Left kidney (tissue), 1 donor: ENCODE measurements at regions not wholly inside any gene's neighbourhood (a gene's known extent, or its start where the extent isn't known, plus 50 kb on each side); places are given as distances from the start of the nearest gene placed in this dataset.
"Not testable (repeated sequence)": the region's sequence is repeated elsewhere in the genome, so short reads cannot be mapped to it uniquely, and the experiment has no call there.

ENCODE experiments used
- DNase-seq: peaks from one replicate; pipeline ENCODE4 v3.0.0-alpha.2; 2013

DNA sequence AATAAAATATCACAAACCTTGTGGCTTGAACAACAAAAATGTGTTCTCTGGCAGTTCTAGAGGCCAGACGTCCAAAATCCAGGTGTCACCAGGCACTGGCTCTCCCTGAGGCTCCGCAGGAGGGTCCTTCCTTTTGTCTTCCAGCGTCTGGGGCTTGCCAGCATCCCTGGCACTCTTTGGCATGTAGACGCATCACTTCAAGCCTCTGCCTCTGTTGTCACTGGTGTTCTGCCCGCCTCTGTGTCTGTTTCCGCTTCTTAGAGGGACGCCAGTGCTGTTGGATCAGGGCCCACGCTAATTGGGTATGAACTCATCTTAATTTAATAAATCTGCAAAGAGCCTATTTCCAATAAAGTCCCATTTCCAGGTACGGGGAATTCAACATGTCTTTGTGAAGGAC is 273.7 kb upstream of the C1orf174 start:
- no peak for DNase-seq

DNA sequence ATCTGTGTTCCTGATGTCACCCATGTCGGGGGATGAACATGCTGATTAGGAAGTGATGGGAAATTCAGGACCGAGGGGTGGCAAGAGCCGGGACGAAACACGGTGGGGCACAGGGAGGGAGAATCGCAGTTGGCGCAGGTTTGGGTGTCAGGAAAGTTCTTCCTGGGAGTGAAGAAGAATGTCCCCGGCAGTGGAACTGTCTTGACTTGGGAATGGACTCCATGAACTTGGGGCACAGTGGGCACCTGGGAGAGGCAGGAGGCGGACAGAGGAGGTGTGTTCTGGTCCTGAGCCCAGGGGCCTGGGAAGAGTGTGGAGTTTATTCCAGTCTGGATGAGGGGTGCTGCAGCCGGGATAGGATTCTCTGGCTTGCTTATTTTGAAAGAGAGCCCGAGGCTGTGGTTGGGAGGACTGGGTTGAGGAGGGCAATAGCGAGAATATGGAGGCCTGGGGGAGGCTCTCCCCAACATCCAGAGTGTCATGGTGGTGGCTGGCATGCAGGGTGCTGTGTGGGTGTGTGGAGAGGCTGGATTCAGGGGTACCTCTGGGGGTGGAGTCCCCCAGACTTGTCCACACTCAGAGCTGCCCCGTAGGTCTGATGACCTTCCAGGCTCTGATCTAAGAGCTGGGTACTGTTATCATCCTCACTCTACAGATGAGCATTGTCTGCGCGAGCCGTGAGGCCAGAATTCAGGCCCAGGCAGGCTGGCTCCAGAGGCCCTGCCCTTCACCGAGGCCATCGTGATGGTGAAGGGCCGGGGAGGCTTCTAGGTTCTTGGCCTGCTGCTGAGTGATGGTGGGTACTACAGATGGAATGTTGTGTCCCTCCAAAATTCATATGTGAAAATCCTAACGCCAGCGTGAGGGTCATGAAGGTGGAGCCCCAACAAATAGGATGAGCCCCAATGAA is 274.5 kb upstream of the C1orf174 start:
- no peak for DNase-seq

GRCh38 chr1:4175566-4176405 is 275.7 kb upstream of the C1orf174 start:
- no peak for DNase-seq

GRCh38 chr1:4176841-4177240 is 276.8 kb upstream of the C1orf174 start:
- no peak for DNase-seq

- DNase-seq: no peak
Measured at GRCh38 chr1:4177425-4178150, 277.5 kb upstream of the C1orf174 start.

DNA sequence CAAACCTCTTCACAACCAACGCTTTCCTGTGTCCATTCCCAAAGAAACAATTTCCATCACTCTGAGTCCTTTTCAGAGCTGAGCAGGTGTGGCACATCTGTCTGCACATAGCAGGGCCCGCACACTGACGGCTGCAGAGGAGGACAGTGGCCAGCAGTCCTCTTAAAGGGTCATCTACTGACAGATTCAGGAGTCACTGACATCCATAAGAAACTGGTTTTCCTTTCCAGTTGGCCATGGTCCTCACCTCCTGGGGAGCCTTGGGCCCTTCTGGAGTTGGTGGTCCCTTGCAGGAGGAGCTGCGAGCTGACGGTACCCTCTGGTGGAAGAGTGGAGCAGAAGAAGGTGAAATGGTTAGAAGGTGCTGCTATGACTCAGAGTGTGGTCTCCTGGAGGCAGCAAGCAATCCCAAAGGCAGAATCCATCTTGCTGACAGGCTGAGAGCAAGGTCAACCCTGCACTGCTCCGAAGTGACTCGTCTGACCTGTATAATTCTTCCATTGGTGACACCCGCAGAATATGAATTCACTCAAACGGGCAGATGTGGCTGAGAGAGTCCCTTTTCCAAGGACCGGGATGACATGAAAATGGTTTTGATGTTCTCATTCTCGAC is 278.5 kb upstream of the C1orf174 start:
- no peak for DNase-seq

- no peak for DNase-seq
Measured at GRCh38 chr1:4179914-4180735, 280.1 kb upstream of the C1orf174 start.

DNA sequence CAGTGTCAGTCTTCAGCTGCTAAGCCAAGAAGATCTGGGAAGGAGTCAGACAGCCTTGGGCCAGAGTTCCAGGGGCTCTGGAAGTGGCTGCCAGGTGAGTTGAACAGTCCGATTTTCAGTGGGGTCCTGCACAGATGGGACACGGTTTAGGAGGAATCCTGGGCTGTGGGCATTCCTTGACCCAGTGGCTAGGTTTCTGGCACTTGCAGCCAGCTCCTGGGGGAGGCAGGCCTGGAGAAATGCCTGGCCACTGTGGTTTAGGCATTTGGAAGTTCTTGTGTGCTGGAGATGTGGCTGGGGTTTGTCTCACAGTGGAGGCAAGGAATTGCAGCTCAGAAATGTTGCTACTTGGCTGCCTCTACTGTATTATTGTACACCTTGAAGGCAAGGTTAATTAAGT is 286.4 kb upstream of the C1orf174 start:
- DNase-seq: not testable (repeated sequence)

DNA sequence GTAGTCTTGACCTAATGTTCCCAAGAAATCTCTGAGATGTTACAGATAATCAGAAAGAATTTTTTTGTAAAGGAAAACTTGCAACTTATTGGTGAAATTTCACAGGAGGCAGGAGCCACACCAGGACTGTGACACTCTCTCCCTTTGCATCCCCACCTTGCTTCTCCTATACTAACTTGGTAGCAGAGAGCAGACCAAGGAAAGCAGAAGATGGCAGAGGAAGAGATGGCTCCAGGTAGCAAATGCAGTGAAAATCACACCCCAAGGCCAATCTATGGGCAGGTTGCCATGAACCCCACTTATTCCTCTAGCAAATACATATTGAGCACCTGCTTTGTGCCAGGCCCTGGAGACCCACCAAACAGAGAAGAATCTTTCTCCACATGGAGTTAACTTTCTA is 303.4 kb upstream of the C1orf174 start:
- no peak for DNase-seq

- no peak for DNase-seq
Measured at GRCh38 chr1:4207183-4207582, 307.1 kb upstream of the C1orf174 start.

GRCh38 chr1:4207842-4208692 is 308.0 kb upstream of the C1orf174 start:
- DNase-seq: no peak

- DNase-seq: no peak
Measured at GRCh38 chr1:4210043-4210442, 310.0 kb upstream of the C1orf174 start.

DNA sequence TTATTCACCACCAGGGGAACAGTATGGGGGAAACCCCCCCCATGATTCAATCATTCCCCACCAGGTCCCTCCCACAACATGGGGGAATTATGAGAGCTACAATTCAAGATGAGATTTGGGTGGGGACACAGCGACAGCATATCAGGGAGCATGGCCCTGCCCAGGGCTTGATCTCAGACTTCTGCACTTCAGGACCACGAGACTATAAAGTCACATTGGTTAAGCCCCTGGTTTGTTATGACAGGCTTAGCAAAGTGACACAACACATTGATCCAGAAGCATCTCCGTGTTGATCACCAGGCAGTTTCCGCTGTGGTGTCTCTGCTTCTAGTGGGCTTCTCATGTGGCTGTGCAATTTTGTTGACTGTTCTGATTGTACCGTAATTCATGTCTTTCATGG is 312.7 kb upstream of the C1orf174 start:
- no peak for DNase-seq

- peak; percentile 8 for DNase-seq
Measured at GRCh38 chr1:4213366-4213973, 313.4 kb upstream of the C1orf174 start.

DNA sequence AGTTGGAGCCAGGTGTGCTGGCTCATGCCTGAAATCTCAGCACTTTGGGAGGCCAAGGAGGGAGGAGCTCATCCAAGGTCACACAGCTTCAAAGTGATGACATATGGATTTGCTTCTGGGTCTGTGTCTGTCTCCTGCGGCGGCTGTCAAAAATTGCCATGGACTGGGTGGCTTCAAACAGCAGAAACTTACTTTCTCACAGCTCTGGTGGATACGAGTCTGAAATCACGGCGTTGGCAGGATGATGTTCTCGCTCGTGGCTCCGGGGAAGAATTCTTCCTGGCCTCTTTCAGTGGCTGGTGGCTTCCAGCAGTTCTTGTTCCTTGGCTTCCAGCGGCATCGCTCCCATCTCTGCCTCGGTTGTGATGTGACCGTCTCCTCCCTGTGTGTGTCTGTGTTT is 314.8 kb upstream of the C1orf174 start:
- no peak for DNase-seq

- DNase-seq: no peak
Measured at GRCh38 chr1:4215391-4215790, 315.3 kb upstream of the C1orf174 start.

DNA sequence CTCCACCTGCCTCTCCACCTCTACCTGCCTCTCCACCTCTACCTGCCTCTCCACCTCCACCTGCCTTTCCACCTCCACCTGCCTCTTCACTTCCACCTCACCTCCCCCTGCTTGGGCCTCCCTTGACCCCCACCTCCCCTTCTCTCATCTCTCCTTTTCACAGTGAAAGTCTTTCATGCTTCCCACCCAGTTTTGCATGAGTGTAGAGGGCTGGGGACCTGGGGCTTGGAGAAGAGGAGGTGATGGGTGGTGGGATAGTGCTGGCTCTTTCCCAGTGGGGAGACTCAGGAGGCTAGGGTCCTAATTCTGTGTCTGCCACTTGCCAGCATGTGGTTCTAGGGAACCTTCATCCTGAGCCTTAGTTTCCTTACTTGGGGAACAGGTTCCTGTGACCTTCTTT is 316.2 kb upstream of the C1orf174 start:
- DNase-seq: no peak

- no peak for DNase-seq
Measured at GRCh38 chr1:4218619-4219018, 318.5 kb upstream of the C1orf174 start.

- DNase-seq: no peak
Measured at GRCh38 chr1:4219111-4219510, 319.0 kb upstream of the C1orf174 start.

- DNase-seq: no peak
Measured at GRCh38 chr1:4219826-4220225, 319.8 kb upstream of the C1orf174 start.
